NCI-H1092 treated with DMSO at 0.1 percent for 48 hours (cell line): ENCODE measurements at regions not wholly inside any gene's neighbourhood (a gene's known extent, or its start where the extent isn't known, plus 50 kb on each side); places are given as distances from the start of the nearest gene placed in this dataset.
"Not testable (repeated sequence)": the region's sequence is repeated elsewhere in the genome, so short reads cannot be mapped to it uniquely, and the experiment has no call there.

ENCODE experiments used
- DNase-seq: peaks from one replicate; lab custom pipeline; 2025; lab: John Stamatoyannopoulos, UW

DNA sequence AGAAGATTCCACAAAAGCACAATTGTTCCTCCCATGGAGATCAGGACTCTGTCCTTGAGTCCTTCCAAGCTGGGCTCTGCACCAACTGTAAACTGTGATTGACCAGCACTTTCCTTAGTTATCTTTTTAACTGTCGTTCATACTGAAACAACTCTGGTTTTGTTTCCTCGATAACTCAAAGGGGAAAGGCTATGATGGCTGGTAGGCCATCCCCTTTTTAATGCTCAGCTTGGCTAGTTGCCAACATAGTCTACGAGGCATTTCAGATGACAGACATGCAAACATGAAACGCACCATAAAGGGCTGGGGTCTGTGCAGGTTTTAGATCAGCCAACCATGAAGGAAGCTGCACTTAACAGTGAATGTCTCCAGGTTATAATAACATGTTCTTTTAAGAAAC, 497.1 kb upstream of the ARID1B start:
- DNase-seq, result peak; percentile 69

- peak; percentile 54 for DNase-seq
Measured at GRCh38 chr6:156279261-156279969, 497.8 kb upstream of the ARID1B start.

DNA sequence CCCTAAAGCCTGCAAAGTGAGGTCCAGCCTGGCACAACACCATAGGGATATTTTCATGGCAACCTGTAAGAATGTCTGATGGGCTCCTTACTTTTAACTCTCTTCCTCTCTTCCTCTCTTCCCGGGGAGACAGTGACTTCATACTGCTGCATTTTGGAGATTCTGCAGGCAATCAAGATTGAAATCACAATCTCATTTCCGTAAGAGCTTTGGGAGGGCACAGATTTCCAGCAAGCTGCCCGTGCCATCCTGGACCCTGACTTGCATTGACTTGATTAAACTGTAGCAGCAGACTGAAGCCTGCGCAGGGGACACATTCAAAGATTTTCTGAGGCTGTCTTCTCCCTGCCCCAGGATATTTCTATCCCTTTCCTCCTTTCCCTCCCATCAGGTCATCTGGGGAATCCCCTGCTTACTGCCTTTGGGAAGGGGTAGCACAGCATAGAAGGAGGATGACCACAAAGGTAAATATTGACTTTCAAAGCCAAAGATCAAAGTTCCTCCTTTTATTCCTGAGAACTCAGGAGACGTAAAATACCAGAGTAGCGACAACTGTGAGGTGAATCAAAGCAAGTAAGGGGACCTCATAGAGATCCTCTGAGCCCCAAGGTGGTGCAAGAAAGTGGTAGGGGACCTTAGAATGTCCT, 504.0 kb upstream of the ARID1B start:
- DNase-seq, result no peak

DNA sequence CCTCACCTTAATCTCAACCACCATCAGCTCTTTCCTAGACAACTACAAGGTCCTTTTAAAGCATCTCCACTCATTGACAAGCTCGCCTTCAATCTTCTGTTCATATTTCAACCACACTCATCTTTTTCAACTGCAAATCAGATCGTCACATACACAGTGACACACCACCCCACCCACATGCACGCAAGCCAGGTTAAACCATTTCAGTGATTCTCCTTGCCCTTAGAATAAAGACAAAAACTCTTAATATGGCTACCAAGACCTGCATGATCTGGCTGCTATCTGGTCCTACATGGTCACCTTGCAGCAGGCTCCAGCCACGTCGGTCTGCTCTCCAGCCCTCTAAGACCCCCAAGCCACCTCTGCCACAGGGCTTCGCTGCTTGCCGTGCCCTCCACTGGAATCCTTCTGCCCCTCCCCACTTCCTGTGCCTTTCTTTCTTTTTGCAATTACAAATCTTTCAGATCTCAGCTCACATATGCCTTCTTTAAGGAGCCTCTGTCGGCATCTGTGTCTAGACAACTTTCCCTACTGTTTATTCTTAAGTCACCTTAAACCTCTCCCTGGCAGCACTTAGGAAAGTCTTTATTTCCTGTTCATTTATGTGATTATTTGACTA, 507.3 kb upstream of the ARID1B start:
- no peak for DNase-seq

DNA sequence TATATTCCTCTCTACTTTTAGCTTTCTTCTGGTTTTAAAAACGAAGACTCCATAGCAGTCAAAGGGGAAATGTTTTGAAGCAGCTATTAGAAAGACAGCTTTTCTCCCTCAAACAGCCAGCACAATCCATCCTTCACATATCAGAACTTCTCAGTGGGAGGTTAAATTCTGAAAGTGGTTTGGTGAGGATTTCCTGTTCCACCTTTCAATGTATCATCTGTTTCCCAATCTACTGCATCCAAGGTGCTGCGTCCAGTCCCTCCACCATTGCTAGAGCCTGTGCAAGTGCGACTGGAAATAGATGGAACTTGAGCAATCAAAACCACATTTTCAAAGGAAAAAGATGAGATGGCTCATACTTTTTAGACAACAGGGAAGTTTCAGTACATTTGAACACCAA, 508.3 kb upstream of the ARID1B start:
- no peak for DNase-seq

DNA sequence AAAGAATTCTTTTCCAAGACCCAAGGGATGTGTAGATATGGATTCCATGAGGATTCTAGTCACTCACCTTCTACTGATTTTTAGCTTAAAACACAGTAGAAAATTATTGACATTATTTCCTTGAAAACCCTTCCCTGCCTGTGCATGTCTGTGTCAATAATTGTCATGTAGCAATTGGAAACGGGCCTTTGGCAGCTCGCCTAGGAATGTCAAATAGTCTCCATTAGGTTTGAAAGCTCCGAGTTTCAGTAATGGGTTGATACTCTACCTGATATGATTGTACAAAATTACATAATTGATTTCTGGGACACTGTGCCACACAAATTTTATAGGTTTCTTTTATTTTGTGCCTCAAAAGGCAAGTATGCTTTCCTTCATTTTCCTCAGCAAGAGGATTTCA, 515.2 kb upstream of the ARID1B start:
- peak; percentile 67 for DNase-seq

GRCh38 chr6:156260815-156261214, 516.4 kb upstream of the ARID1B start:
- peak; percentile 22 for DNase-seq

GRCh38 chr6:156258981-156259380, 518.2 kb upstream of the ARID1B start:
- DNase-seq, result no peak

DNA sequence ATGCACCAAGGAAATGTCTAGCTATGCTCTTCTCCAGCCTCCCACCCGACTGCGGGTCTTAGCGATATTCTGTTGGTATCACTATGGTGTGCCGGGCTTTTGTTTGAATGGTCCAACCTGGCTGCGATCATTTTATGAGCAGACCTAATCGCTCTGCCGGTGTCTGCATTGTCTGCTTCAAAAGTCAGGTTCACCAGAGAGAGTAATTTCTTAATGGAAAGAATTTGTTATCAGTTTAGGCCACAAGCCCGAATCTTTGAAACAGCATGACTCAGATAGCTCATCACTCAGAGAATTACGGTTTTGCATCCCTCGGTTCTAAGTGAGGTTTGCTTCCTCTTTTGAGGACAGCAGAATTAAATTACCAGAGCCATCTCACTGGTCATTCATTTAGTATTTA, 521.0 kb upstream of the ARID1B start:
- no peak for DNase-seq

GRCh38 chr6:156254240-156254639, 522.9 kb upstream of the ARID1B start:
- DNase-seq, result no peak

GRCh38 chr6:156250593-156250992, 526.6 kb upstream of the ARID1B start:
- no peak for DNase-seq

DNA sequence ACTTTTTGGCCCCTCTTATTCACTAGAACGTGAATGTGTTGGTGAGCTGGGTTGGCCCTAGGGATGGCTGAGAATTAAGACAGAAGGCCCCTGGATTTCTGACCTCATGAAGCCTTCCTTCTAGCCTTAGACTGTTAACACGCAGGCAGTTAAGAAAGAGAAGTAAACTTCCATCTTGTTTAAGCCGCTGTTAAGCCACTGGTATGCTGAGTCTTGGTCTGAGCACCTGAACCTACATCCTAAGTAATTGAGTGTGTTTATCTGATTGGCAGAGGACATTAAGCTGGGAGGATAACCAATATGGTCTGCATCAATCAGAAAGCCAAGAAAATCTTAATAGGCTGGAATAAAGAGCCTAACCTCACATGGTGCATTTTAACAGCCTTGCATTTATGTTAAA, 535.0 kb upstream of the ARID1B start:
- DNase-seq, result no peak

- DNase-seq, result no peak
Measured at GRCh38 chr6:156231026-156231765, 546.0 kb upstream of the ARID1B start.

- DNase-seq, result no peak
Measured at GRCh38 chr6:156219973-156220372, 557.2 kb upstream of the ARID1B start.

GRCh38 chr6:156205678-156206077, 571.5 kb upstream of the ARID1B start:
- no peak for DNase-seq

GRCh38 chr6:156199182-156199581, 578.0 kb upstream of the ARID1B start:
- no peak for DNase-seq

- no peak for DNase-seq
Measured at GRCh38 chr6:156197513-156197912, 579.7 kb upstream of the ARID1B start.

- DNase-seq, result no peak
Measured at GRCh38 chr6:156194981-156195380, 582.2 kb upstream of the ARID1B start.

DNA sequence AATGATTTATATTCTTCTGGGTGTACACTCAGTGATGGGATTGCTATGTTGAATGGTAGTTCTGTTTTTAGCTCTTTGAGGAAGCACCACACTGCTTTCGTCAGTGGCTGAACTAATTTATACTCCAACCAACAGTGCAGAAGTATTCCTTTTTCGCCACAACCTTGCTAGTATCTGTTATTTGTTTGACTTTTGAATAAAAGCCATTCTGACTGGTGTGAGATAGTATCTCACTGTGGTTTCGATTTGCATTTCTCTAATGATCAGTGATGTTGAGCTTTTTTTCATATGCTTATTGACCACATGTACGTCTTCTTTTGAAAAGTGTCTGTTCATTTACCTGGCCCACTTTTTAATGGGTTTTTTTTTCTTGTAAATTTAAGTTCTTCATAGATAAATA, 583.8 kb upstream of the ARID1B start:
- DNase-seq, result no peak

DNA sequence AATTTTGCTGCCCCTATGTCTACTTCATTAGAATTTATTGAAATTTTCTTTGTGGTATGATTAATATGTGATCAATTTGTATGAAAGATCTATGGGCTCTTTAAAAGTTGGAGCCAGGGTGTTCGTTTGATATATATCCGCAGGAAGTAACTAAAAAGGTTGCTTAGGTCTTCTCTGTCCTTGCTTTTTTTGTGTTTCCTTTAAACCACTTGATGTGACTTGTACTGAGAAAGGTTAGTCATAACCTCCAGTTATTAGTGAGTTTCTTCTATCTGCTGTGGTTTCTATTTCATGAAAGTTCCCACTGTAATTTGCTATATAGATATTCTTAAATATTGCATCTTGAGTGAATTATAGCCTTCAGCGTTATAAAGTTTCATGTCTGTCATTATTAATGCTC, 585.3 kb upstream of the ARID1B start:
- DNase-seq, result no peak

DNA sequence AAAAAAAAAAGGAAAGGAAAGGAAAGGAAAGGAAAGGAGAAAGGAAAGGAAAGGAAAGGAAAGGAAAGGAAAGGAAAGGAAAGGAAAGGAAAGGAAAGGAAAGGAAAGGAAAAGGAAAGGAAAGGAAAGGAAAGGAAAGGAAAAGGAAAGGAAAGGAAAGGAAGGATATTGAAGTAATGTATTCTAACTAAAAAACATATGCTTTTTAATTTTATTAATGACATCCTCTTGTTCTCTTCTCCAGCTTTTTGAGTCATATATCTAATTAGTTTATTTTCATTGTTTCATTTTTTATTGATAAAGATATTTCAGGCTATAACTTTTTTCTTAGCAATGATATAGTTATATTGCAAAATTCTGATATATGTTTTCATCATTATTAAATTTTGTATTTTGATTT, 585.8 kb upstream of the ARID1B start:
- DNase-seq, result not testable (repeated sequence)

DNA sequence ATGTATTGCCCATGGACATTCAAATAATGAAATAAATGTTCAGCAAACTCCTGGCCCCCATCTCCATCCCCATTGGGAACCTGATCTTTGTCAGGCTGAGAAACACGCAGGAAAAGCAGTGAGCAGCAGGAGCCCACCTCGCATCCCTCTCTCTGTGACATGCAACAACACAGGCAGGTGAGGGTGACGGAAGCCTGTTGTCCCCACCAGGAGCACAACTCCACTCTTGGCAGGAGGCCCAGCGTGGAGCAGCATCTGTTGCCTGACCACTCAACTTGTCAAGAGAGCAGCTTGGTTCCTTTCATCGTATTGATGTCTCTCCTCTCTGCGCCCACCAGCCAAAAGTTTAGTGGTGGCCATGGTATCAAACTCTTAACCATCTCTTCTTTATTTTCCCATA, 586.9 kb upstream of the ARID1B start:
- peak; percentile 85 for DNase-seq

DNA sequence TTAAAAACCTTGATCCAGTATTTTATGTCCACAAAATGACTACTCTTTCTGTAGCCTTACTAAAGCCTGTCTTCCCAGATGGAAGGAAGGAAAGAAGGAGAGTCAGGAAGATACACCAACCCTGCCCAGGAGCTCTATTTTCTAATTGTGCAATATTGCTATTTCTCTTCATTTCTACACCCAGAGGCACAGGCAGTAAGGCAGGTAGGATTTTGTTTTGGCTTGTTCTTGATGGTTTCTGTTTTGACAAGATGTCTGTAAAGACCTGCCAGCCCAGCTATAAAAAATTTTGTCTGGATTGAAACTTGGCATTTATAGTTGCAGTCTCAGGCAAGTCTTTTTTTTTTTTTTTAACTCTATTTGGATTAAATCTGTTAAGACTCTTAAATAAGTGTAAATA, 587.5 kb upstream of the ARID1B start:
- DNase-seq, result no peak
